WTC11 (cell line): ENCODE measurements at regions not wholly inside any gene's neighbourhood (a gene's known extent, or its start where the extent isn't known, plus 50 kb on each side); places are given as distances from the start of the nearest gene placed in this dataset.

ENCODE experiments used
- ELF4 ChIP-seq: sonication (generic); formaldehyde crosslinking; IDR thresholded peaks from 2 replicates; pipeline ENCODE4 v1.8.1; 2022; ENCODE audit warnings: low read depth, mild to moderate bottlenecking, moderate library complexity, missing genetic modification reagents
- JUN ChIP-seq: sonication (generic); formaldehyde crosslinking; IDR thresholded peaks from 2 replicates; pipeline ENCODE4 v1.8.0; 2023; ENCODE audit warnings: mild to moderate bottlenecking, missing genetic modification reagents
- NR2C2 ChIP-seq: sonication (generic); formaldehyde crosslinking; IDR thresholded peaks from 2 replicates; pipeline ENCODE4 v1.8.0; 2022; ENCODE audit warnings: mild to moderate bottlenecking, missing genetic modification reagents
- RELA ChIP-seq: sonication (generic); formaldehyde crosslinking; IDR thresholded peaks from 2 replicates; pipeline ENCODE4 v1.8.1; 2022; ENCODE audit warnings: missing genetic modification reagents, mild to moderate bottlenecking, borderline replicate concordance
- SP1 ChIP-seq: sonication (generic); formaldehyde crosslinking; conservative IDR thresholded peaks from 2 replicates; pipeline ENCODE4 v1.8.1; 2022; ENCODE audit warnings: missing genetic modification reagents
- TEAD4 ChIP-seq: sonication (generic); formaldehyde crosslinking; IDR thresholded peaks from 2 replicates; pipeline ENCODE4 v1.8.0; 2022; ENCODE audit warnings: mild to moderate bottlenecking, missing genetic modification reagents
- TP53 ChIP-seq: sonication (generic); formaldehyde crosslinking; IDR thresholded peaks from 2 replicates; pipeline ENCODE4 v1.8.1; 2023; ENCODE audit warnings: mild to moderate bottlenecking, missing genetic modification reagents
- TF ChIP-seq, protein P1 (sequence below): fragments of 200-600 bp; IDR thresholded peaks from 2 replicates; pipeline ENCODE4 v1.8.0; 2022; ENCODE audit warnings: antibody characterized with exemption
- TF ChIP-seq, protein P2 (sequence below): fragments of 250-450 bp; sonication (Bioruptor Pico); IDR thresholded peaks from 2 replicates; pipeline ENCODE4 v2.1.2; 2022; ENCODE audit warnings: mild to moderate bottlenecking, moderate library complexity
- TF ChIP-seq, protein P3 (sequence below): sonication (generic); formaldehyde crosslinking; IDR thresholded peaks from 2 replicates; pipeline ENCODE4 v1.8.0; 2023; ENCODE audit warnings: missing genetic modification reagents
- TF ChIP-seq, protein P4 (sequence below): sonication (generic); formaldehyde crosslinking; IDR thresholded peaks from 2 replicates; pipeline ENCODE4 v1.8.1; 2022; ENCODE audit warnings: low read depth, missing genetic modification reagents, borderline replicate concordance

GRCh38 chr22:49162841-49163240, 664.8 kb downstream of the BRD1 start:
- no peak for TF ChIP-seq RELA
- no peak for TF ChIP-seq JUN (CRISPR knock-in tag)
- TF ChIP-seq TEAD4 (CRISPR knock-in tag): no peak
- TF ChIP-seq, protein P1, sequence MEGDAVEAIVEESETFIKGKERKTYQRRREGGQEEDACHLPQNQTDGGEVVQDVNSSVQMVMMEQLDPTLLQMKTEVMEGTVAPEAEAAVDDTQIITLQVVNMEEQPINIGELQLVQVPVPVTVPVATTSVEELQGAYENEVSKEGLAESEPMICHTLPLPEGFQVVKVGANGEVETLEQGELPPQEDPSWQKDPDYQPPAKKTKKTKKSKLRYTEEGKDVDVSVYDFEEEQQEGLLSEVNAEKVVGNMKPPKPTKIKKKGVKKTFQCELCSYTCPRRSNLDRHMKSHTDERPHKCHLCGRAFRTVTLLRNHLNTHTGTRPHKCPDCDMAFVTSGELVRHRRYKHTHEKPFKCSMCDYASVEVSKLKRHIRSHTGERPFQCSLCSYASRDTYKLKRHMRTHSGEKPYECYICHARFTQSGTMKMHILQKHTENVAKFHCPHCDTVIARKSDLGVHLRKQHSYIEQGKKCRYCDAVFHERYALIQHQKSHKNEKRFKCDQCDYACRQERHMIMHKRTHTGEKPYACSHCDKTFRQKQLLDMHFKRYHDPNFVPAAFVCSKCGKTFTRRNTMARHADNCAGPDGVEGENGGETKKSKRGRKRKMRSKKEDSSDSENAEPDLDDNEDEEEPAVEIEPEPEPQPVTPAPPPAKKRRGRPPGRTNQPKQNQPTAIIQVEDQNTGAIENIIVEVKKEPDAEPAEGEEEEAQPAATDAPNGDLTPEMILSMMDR: no peak
- TF ChIP-seq TP53 (CRISPR knock-in tag): no peak
- no peak for TF ChIP-seq SP1
- TF ChIP-seq, protein P2, sequence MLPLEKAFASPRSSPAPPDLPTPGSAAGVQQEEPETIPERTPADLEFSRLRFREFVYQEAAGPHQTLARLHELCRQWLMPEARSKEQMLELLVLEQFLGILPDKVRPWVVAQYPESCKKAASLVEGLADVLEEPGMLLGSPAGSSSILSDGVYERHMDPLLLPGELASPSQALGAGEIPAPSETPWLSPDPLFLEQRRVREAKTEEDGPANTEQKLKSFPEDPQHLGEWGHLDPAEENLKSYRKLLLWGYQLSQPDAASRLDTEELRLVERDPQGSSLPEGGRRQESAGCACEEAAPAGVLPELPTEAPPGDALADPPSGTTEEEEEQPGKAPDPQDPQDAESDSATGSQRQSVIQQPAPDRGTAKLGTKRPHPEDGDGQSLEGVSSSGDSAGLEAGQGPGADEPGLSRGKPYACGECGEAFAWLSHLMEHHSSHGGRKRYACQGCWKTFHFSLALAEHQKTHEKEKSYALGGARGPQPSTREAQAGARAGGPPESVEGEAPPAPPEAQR (CRISPR knock-in tag): no peak
- no peak for TF ChIP-seq NR2C2 (CRISPR knock-in tag)
- TF ChIP-seq, protein P3, sequence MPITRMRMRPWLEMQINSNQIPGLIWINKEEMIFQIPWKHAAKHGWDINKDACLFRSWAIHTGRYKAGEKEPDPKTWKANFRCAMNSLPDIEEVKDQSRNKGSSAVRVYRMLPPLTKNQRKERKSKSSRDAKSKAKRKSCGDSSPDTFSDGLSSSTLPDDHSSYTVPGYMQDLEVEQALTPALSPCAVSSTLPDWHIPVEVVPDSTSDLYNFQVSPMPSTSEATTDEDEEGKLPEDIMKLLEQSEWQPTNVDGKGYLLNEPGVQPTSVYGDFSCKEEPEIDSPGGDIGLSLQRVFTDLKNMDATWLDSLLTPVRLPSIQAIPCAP: no peak
- TF ChIP-seq, protein P4, sequence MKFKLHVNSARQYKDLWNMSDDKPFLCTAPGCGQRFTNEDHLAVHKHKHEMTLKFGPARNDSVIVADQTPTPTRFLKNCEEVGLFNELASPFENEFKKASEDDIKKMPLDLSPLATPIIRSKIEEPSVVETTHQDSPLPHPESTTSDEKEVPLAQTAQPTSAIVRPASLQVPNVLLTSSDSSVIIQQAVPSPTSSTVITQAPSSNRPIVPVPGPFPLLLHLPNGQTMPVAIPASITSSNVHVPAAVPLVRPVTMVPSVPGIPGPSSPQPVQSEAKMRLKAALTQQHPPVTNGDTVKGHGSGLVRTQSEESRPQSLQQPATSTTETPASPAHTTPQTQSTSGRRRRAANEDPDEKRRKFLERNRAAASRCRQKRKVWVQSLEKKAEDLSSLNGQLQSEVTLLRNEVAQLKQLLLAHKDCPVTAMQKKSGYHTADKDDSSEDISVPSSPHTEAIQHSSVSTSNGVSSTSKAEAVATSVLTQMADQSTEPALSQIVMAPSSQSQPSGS (CRISPR knock-in tag): no peak
- TF ChIP-seq ELF4 (CRISPR knock-in tag): no peak
